Keratinocyte (primary cell): ENCODE measurements at regions not wholly inside any gene's neighbourhood (a gene's known extent, or its start where the extent isn't known, plus 50 kb on each side); places are given as distances from the start of the nearest gene placed in this dataset.

Experiments
- CTCF ChIP-seq, 3 experiments: IDR thresholded peaks in 1 of 3; conservative IDR thresholded peaks in 1 of 3; optimal IDR thresholded peaks in 1 of 3; 2 replicates in 2 of 3; 3 replicates in 1 of 3; pipeline versions ENCODE3 to v1.5.1; 2011; ENCODE audit warnings: low read length in 3 of 3, mild to moderate bottlenecking in 3 of 3, moderate library complexity in 2 of 3, control low read depth in 1 of 3, inconsistent platforms in 1 of 3; ENCODE audit not compliant: insufficient read depth in 2 of 3; ENCODE audit errors: extremely low read depth in 1 of 3
- EZH2 ChIP-seq: IDR thresholded peaks from one replicate; pipeline ENCODE4 v1.6.1; 2012; ENCODE audit warnings: inconsistent platforms, mild to moderate bottlenecking, low read length, moderate library complexity

GRCh38 chr6:140160909-140161308 is 786.5 kb upstream of the CITED2 start:
- TF ChIP-seq CTCF (optimal IDR thresholded peaks at IDR 0.05 in 1 of 3, IDR thresholded peaks at IDR 0.05 in 1 of 3, conservative IDR thresholded peaks at IDR 0.05 in 1 of 3; ENCODE audit: extremely low read depth in 1 of 3, insufficient read depth in 2 of 3, low read length in 3 of 3) (no peak), EZH2 (no peak)
